ENCODE measurements at regions not wholly inside any gene's neighbourhood (a gene's known extent, or its start where the extent isn't known, plus 50 kb on each side); places are given as distances from the start of the nearest gene placed in this dataset.
"Not testable (repeated sequence)": the region's sequence is repeated elsewhere in the genome, so short reads cannot be mapped to it uniquely, and the experiment has no call there.

GRCh38 chr2:75324861-75325284 is 125.6 kb upstream of the TACR1 start:
- no peak for DNase-seq

- DNase-seq: peak; percentile 24
These were observed 124.8 kb upstream of the TACR1 start for GRCh38 chr2:75324141-75324540.

- DNase-seq: no peak
These were observed 122.2 kb upstream of the TACR1 start for GRCh38 chr2:75321599-75321922.

- DNase-seq: peak; percentile 19
These were observed 121.7 kb upstream of the TACR1 start for GRCh38 chr2:75320898-75321598.

- DNase-seq: no peak
These were observed 120.6 kb upstream of the TACR1 start for GRCh38 chr2:75319951-75320350.

- no peak for DNase-seq
These were observed 118.5 kb upstream of the TACR1 start for GRCh38 chr2:75317802-75318201.

GRCh38 chr2:75317316-75317715 is 118.0 kb upstream of the TACR1 start:
- DNase-seq: no peak

GRCh38 chr2:75315436-75315835 is 116.1 kb upstream of the TACR1 start:
- DNase-seq: no peak

- no peak for DNase-seq
These were observed 112.7 kb upstream of the TACR1 start for GRCh38 chr2:75311993-75312392.

GRCh38 chr2:75311521-75311920 is 112.2 kb upstream of the TACR1 start:
- DNase-seq: no peak

- DNase-seq: peak; percentile 32
These were observed 111.6 kb upstream of the TACR1 start for GRCh38 chr2:75310876-75311275.

GRCh38 chr2:75309596-75310463 is 110.5 kb upstream of the TACR1 start:
- peak; percentile 22 for DNase-seq

GRCh38 chr2:75303227-75303626 is 103.9 kb upstream of the TACR1 start:
- DNase-seq: no peak

GRCh38 chr2:75294362-75294761 is 95.0 kb upstream of the TACR1 start:
- no peak for DNase-seq

- DNase-seq: peak; percentile 60
These were observed 93.5 kb upstream of the TACR1 start for GRCh38 chr2:75292826-75293225.

- peak; percentile 34 for DNase-seq
These were observed 91.4 kb upstream of the TACR1 start for GRCh38 chr2:75290600-75291150.

- peak; percentile 30 for DNase-seq
These were observed 90.5 kb upstream of the TACR1 start for GRCh38 chr2:75289771-75290170.

GRCh38 chr2:75289178-75289577 is 89.9 kb upstream of the TACR1 start:
- not testable (repeated sequence) for DNase-seq

- DNase-seq: no peak
These were observed 89.4 kb upstream of the TACR1 start for GRCh38 chr2:75288760-75289159.

- no peak for DNase-seq
These were observed 88.5 kb upstream of the TACR1 start for GRCh38 chr2:75287624-75288316.

GRCh38 chr2:75284345-75284744 is 85.0 kb upstream of the TACR1 start:
- no peak for DNase-seq

GRCh38 chr2:75278821-75279379 is 79.6 kb upstream of the TACR1 start:
- DNase-seq: no peak

GRCh38 chr2:75278314-75278713 is 79.0 kb upstream of the TACR1 start:
- no peak for DNase-seq
